ENCODE measurements at regions not wholly inside any gene's neighbourhood (a gene's known extent, or its start where the extent isn't known, plus 50 kb on each side); places are given as distances from the start of the nearest gene placed in this dataset.
A peak's percentile ranks its signal among the peaks of the same experiment; 100 is the strongest.
"Not testable (repeated sequence)": the region's sequence is repeated elsewhere in the genome, so short reads cannot be mapped to it uniquely, and the experiment has no call there.

- no peak overlapping the region for H3K4me3 ChIP-seq
- WGBS, 10 experiments = 0 to 100% (median 84%) methylated on average over 1 to 4 of the region's 4 CpGs
- H3K4me1 ChIP-seq (replicated peaks in 1 of 2) = no peaks in the 10 kb centered on the region
- in situ Hi-C loops (cut with MboI; ENCODE audit: low pct_unique_long_range_greater_than_20kb in 2 of 9, low sequenced_read_pairs in 9 of 9, unreplicated experiment in 9 of 9) = no loop called here
- H3K27ac ChIP-seq = no peak overlapping the region
- no peak for ATAC-seq (replicated peaks in 6 of 8)
These were observed 841.5 kb downstream of the ANKRD7 start for GRCh38 chr7:119065966-119066365.

DNA sequence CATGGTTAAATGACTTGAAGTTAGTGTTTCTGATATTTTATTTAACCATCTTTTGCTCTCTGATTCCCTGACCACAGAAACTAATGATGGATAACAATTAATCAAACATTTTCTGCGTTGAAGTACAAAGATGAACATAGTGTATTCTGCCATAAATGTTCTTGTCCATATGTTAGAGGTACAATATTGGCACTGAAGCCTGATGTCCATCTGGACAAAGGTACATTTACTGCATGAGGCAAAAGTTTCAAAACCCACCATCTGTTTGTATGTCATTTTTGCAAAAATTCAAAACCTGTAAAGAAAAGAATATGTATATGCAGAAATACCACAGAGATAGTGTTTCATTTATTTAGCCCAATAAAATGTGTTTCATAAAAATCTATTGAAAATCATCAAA, 861.5 kb downstream of the ANKRD7 start:
- ATAC-seq (replicated peaks in 6 of 8) = no peak
- Histone ChIP-seq H3K27ac (no peak overlapping the region), H3K4me3 (no peak overlapping the region), H3K4me1 (replicated peaks in 1 of 2) (no peaks in the 10 kb centered on the region)
- in situ Hi-C loops (cut with MboI; ENCODE audit: low pct_unique_long_range_greater_than_20kb in 2 of 9, low sequenced_read_pairs in 9 of 9, unreplicated experiment in 9 of 9) = no loop called here
- 11 to 100% (median 75%) methylated on average over 1 of the region's 1 CpG; no CpG with 5 or more reads in 2 of the 10 experiments for WGBS, 10 experiments

GRCh38 chr7:119090851-119091250, 866.3 kb downstream of the ANKRD7 start:
- peak in 1 of 8 experiments; percentile 74 for ATAC-seq (replicated peaks in 6 of 8)
- H3K27ac ChIP-seq = no peak overlapping the region
- no peaks in the 10 kb centered on the region for H3K4me1 ChIP-seq (replicated peaks in 1 of 2)
- H3K4me3 ChIP-seq = no peak overlapping the region
- in situ Hi-C loops (cut with MboI; ENCODE audit: low pct_unique_long_range_greater_than_20kb in 2 of 9, low sequenced_read_pairs in 9 of 9, unreplicated experiment in 9 of 9) = no loop called here

DNA sequence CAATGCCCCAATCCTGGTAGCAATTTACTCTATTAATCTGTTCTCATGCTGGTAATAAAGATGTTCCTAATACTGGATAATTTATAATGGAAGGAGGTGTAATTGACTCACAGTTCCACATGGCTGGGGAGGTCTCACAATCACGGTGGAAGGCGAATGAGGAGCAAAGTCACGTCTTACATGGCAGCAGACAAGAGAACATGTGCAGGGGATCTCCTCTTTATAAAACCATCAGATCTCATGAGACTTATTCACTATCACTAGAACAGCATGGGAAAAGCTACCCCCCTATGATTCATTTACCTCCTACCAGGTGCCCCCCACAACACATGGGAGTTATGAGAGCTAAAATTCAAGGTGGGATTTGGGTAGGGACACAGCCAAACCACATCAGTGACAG, 872.2 kb downstream of the ANKRD7 start:
- WGBS, 10 experiments = 0 to 88% (median 0%) methylated on average over 1 to 3 of the region's 3 CpGs; no CpG with 5 or more reads in 7 of the 10 experiments
- ATAC-seq (replicated peaks in 6 of 8) = no peak
- in situ Hi-C loops (cut with MboI; ENCODE audit: low pct_unique_long_range_greater_than_20kb in 2 of 9, low sequenced_read_pairs in 9 of 9, unreplicated experiment in 9 of 9) = no loop called here
- no peak overlapping the region for H3K27ac ChIP-seq
- no peaks in the 10 kb centered on the region for H3K4me1 ChIP-seq (replicated peaks in 1 of 2)
- H3K4me3 ChIP-seq = no peak overlapping the region

GRCh38 chr7:119100611-119101258, 876.2 kb downstream of the ANKRD7 start:
- 0 to 58% (median 40%) methylated on average over 1 to 3 of the region's 4 CpGs; no CpG with 5 or more reads in 2 of the 10 experiments for WGBS, 10 experiments
- H3K4me1 ChIP-seq (replicated peaks in 1 of 2); in situ Hi-C loops (cut with MboI; ENCODE audit: low pct_unique_long_range_greater_than_20kb in 2 of 9, low sequenced_read_pairs in 9 of 9, unreplicated experiment in 9 of 9); H3K4me3 ChIP-seq; H3K27ac ChIP-seq; ATAC-seq (replicated peaks in 6 of 8): not testable (repeated sequence)

DNA sequence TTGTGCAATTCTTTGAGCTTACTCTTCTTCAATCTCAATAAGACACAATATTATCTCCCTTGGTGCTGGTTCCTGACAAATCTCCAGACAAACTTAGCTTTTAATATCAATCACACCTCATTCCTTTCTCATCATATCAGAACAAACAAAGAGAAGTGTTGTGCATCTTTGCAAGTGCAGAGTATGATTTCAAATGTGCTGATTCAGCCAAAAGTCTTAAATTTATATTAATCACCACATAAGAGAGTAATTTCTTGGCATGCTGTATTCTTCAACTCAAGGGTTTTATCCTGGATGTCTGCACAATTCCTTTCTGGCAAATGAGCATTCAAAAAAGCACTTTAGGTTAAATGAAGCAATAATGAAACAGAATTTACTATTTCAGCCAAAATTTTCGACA, 877.8 kb downstream of the ANKRD7 start:
- Histone ChIP-seq H3K4me1 (replicated peaks in 1 of 2) (no peaks in the 10 kb centered on the region), H3K27ac (no peak overlapping the region), H3K4me3 (no peak overlapping the region)
- in situ Hi-C loops (cut with MboI; ENCODE audit: low pct_unique_long_range_greater_than_20kb in 2 of 9, low sequenced_read_pairs in 9 of 9, unreplicated experiment in 9 of 9) = no loop called here
- 0 to 100% (median 63%) methylated on average over 1 of the region's 1 CpG; no CpG with 5 or more reads in 1 of the 10 experiments for WGBS, 10 experiments
- ATAC-seq (replicated peaks in 6 of 8) = no peak

DNA sequence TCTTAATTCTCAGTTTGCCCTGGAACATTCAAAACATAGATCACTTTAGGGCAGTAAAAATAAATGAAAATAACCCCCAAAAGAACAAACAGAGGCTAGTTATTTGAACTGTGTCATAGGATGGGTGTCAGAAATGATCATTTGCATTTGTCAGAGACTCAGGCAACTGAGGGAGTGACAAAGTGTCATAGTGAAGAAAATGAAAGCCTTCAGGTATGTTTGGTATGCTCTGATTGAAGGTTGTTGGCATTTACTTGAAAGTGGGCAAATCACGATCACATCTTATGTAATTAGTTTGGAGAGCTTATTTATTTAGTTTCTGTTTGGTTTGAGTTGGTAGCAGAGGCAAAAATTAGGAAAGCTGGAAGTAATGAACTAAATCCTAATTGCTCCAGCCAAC, 880.9 kb downstream of the ANKRD7 start:
- no peaks in the 10 kb centered on the region for H3K4me1 ChIP-seq (replicated peaks in 1 of 2)
- no peak overlapping the region for H3K4me3 ChIP-seq
- WGBS, 10 experiments = 0 to 100% (median 63%) methylated on average over 1 of the region's 1 CpG; no CpG with 5 or more reads in 4 of the 10 experiments
- in situ Hi-C loops (cut with MboI; ENCODE audit: low pct_unique_long_range_greater_than_20kb in 2 of 9, low sequenced_read_pairs in 9 of 9, unreplicated experiment in 9 of 9) = no loop called here
- H3K27ac ChIP-seq = no peak overlapping the region
- no peak for ATAC-seq (replicated peaks in 6 of 8)

DNA sequence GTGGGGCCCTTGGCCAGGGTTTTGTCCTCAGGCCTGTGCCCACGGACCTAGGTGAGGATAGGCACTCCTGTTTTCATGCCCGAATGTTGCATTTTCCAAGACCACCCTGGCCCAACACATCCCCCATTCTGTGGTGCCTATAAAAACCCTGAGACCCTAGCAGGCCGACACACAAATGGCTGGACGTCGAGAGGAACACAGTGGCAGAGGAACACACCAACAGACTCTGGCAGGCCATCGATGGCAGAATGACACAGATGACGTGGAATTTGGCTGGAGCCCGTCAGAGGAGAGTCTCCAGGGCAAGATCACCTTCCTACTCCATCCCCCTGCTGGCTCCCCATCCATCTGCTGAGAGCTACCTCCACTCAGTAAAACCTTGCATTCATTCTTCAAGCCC, 898.8 kb downstream of the ANKRD7 start:
- 8 to 93% (median 61%) methylated on average over 3 to 8 of the region's 8 CpGs; no CpG with 5 or more reads in 4 of the 10 experiments for WGBS, 10 experiments
- H3K4me3 ChIP-seq = no peak overlapping the region
- no peak overlapping the region for H3K27ac ChIP-seq
- in situ Hi-C loops (cut with MboI; ENCODE audit: low pct_unique_long_range_greater_than_20kb in 2 of 9, low sequenced_read_pairs in 9 of 9, unreplicated experiment in 9 of 9) = no loop called here
- no peak for ATAC-seq (replicated peaks in 6 of 8)
- H3K4me1 ChIP-seq (replicated peaks in 1 of 2) = peaks cover 0 to 8% of the 10 kb centered on the region in 2 donors

GRCh38 chr7:119127706-119128105, 903.2 kb downstream of the ANKRD7 start:
- Histone ChIP-seq H3K4me3 (no peak overlapping the region), H3K4me1 (replicated peaks in 1 of 2) (peaks cover 0 to 13% of the 10 kb centered on the region in 2 donors), H3K27ac (no peak overlapping the region)
- ATAC-seq (replicated peaks in 6 of 8) = no peak
- WGBS, 10 experiments = 4 to 96% (median 77%) methylated on average over 1 to 3 of the region's 3 CpGs
- in situ Hi-C loops (cut with MboI; ENCODE audit: low pct_unique_long_range_greater_than_20kb in 2 of 9, low sequenced_read_pairs in 9 of 9, unreplicated experiment in 9 of 9) = no loop called here

DNA sequence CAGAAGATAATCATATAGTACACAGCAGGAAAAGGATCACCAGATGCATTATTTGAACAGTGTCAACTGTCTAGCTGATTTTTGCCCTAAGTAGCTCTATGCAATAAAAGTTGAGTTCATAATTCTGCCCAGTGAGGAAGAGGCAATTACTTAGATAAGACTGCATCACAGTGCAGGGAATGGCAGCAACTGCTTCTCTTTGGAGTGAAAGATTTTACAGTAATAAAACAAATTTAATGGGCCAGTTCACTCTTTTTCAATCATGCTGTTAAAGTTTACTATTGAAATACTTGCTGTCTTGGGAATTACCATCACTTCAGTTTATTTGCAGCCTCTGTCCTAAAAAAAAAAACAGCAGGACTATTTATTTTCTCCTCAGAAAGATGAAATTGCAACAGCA, 907.9 kb downstream of the ANKRD7 start:
- in situ Hi-C loops (cut with MboI; ENCODE audit: low pct_unique_long_range_greater_than_20kb in 2 of 9, low sequenced_read_pairs in 9 of 9, unreplicated experiment in 9 of 9) = no loop called here
- peak in 1 of 8 experiments; percentile 65 for ATAC-seq (replicated peaks in 6 of 8)
- Histone ChIP-seq H3K4me1 (replicated peaks in 1 of 2) (peaks cover 0 to 15% of the 10 kb centered on the region in 2 donors), H3K27ac (no peak overlapping the region), H3K4me3 (no peak overlapping the region)

DNA sequence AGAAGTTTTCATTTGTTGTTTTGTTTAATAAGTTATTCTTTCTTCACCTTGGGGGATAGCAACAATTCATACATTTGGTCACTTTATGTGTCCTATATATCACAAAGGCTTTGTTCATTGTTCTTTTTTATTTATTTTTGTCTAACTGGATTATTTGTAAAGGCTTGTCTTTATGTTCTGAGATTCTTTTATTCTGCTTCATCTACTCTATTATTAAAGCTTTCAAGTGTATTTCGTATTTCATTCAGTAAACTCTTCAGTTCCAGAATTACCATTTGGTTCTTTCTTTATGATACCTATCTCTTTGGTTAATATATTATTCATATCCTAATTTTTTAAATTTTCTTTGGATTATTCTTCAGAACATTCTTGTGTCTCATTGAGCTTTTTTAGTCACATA, 942.9 kb downstream of the ANKRD7 start:
- no peak overlapping the region for H3K27ac ChIP-seq
- ATAC-seq (replicated peaks in 6 of 8) = no peak
- WGBS, 10 experiments = 6 to 100% (median 70%) methylated on average over 1 of the region's 1 CpG
- in situ Hi-C loops (cut with MboI; ENCODE audit: low pct_unique_long_range_greater_than_20kb in 2 of 9, low sequenced_read_pairs in 9 of 9, unreplicated experiment in 9 of 9) = no loop called here
- no peaks in the 10 kb centered on the region for H3K4me1 ChIP-seq (replicated peaks in 1 of 2)
- H3K4me3 ChIP-seq = no peak overlapping the region

GRCh38 chr7:119172043-119172442, 947.5 kb downstream of the ANKRD7 start:
- in situ Hi-C loops (cut with MboI; ENCODE audit: low pct_unique_long_range_greater_than_20kb in 2 of 9, low sequenced_read_pairs in 9 of 9, unreplicated experiment in 9 of 9) = no loop called here
- no peak for ATAC-seq (replicated peaks in 6 of 8)

DNA sequence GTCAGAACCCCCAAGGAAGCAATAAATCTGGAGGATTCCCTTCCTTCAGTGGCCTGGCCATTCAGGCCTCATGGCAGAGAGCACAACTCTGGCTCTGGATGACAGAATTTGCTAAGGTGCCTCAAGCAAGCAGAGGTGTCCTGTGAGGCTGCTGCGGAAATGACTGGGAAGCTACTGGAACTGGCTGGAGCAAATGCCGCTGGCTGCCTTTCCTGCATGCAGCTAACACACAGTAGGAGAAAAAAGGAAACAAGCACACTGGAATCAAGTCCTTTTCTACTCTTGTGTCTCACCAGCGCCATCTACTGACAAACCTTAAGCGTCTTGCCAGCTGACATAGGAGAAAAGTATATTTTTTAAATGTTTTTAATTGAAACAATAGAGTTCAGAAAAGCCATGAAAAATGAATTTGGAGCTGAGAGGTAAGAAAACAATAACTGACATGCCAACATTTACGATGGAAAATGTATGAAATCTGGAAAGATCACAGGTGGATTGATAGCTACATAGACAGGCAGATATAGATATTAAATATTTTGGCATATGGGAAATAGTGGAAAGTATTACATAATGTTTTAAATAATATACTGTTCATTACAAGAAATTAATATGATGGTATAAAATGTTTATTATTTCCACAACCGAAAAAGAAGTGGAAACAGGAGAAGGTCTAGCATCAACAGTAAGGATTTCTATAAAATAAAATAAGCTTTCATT, 951.6 kb downstream of the ANKRD7 start:
- Histone ChIP-seq H3K4me1 (replicated peaks in 1 of 2) (peaks cover 6 to 11% of the 10 kb centered on the region in 2 donors), H3K4me3 (no peak overlapping the region), H3K27ac (no peak overlapping the region)
- in situ Hi-C loops (cut with MboI; ENCODE audit: low pct_unique_long_range_greater_than_20kb in 2 of 9, low sequenced_read_pairs in 9 of 9, unreplicated experiment in 9 of 9) = loop anchor here in 3 of 9 experiments (25.0 kb wide), 2 partner anchors 264 to 814 kb away; no protein-coding TSS in a partner anchor
- WGBS, 10 experiments = 0 to 28% (median 12%) methylated on average over 3 to 6 of the region's 6 CpGs; no CpG with 5 or more reads in 1 of the 10 experiments
- peak; percentile 38 to 95 (median 66) for ATAC-seq (replicated peaks in 6 of 8)

More at GRCh38 chr7:119172043-119172442, 947.5 kb downstream of the ANKRD7 start:
- 5 to 95% (median 85%) methylated on average over 2 to 5 of the region's 5 CpGs; no CpG with 5 or more reads in 2 of the 10 experiments for WGBS, 10 experiments
- Histone ChIP-seq H3K4me1 (replicated peaks in 1 of 2) (peaks cover 2 to 4% of the 10 kb centered on the region in 2 donors), H3K4me3 (no peak overlapping the region), H3K27ac (no peak overlapping the region)

DNA sequence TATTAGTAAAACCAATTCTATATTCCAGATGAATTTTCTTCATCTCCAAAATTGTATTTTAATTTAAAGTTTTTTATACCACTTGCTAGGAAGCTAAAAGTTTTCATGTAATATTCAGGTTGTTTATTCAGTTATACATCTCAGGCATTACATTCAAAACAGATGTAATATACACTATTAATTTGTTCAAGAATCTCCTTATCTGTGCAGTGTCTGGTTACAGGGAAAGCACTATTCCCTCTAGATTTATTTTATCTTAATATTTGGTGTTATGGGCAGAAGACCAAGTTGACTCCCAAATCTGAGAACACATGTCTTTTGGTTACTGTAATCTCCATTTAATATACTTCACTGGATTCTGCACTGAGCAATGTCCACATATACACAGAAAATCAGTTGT, 953.4 kb downstream of the ANKRD7 start:
- Histone ChIP-seq H3K27ac (no peak overlapping the region), H3K4me1 (replicated peaks in 1 of 2) (peaks cover 6 to 11% of the 10 kb centered on the region in 2 donors), H3K4me3 (no peak overlapping the region)
- no peak for ATAC-seq (replicated peaks in 6 of 8)
- in situ Hi-C loops (cut with MboI; ENCODE audit: low pct_unique_long_range_greater_than_20kb in 2 of 9, low sequenced_read_pairs in 9 of 9, unreplicated experiment in 9 of 9) = loop anchor here in 3 of 9 experiments (25.0 kb wide), 2 partner anchors 266 to 816 kb away; no protein-coding TSS in a partner anchor
